Kidney (tissue), 13 donors: ENCODE measurements at regions not wholly inside any gene's neighbourhood (a gene's known extent, or its start where the extent isn't known, plus 50 kb on each side); places are given as distances from the start of the nearest gene placed in this dataset.

Experiments
- DNase-seq, 5 donors: peaks; one replicate each; pipeline ENCODE4 v3.0.0-alpha.2; 2013 to 2020
- FAIRE-seq: peaks from 2 replicates; lab custom pipeline; 2012; peaks lifted over from hg19 to GRCh38; lab: Jason Lieb, UNC
- H3K27ac ChIP-seq, 2 donors: one replicate each; pipeline ENCODE4 v1.7.0; 2013; ENCODE audit warnings: low read depth in 2 of 2, low read length in 2 of 2, inconsistent platforms in 1 of 2
- H3K27me3 ChIP-seq: one replicate; pipeline ENCODE4 v1.7.1; 2013; ENCODE audit warnings: low read length, inconsistent platforms; ENCODE audit not compliant: control insufficient read depth, insufficient read depth
- H3K36me3 ChIP-seq, 3 donors: one replicate each; pipeline versions ENCODE4 v1.7.0 to v1.7.1; 2013; ENCODE audit warnings: low read length in 3 of 3, control low read depth in 1 of 3, inconsistent platforms in 1 of 3; ENCODE audit not compliant: insufficient read depth in 3 of 3, control insufficient read depth in 2 of 3
- H3K4me1 ChIP-seq, 3 donors: one replicate each; pipeline versions ENCODE4 v1.7.0 to v1.7.1; 2013; ENCODE audit warnings: low read length in 3 of 3, inconsistent platforms in 1 of 3, low read depth in 1 of 3; ENCODE audit not compliant: control insufficient read depth in 2 of 3, insufficient read depth in 2 of 3
- H3K4me3 ChIP-seq, 3 donors: one replicate each; pipeline versions ENCODE4 v1.7.0 to v1.8.1; 2013; ENCODE audit warnings: low read length in 3 of 3, control low read depth in 1 of 3, inconsistent platforms in 1 of 3
- H3K9ac ChIP-seq, 3 donors: one replicate each; pipeline versions ENCODE4 v1.7.0 to v1.7.1; 2013; ENCODE audit warnings: low read length in 3 of 3, control low read depth in 1 of 3, inconsistent platforms in 1 of 3
- H3K9me3 ChIP-seq, 3 donors: one replicate each; pipeline versions ENCODE4 v1.7.0 to v1.7.1; 2013; ENCODE audit warnings: low read length in 3 of 3, control low read depth in 1 of 3, inconsistent platforms in 1 of 3; ENCODE audit not compliant: control insufficient read depth in 2 of 3, insufficient read depth in 1 of 3
- CTCF ChIP-seq: IDR thresholded peaks from 3 replicates; pipeline ENCODE4 v1.5.1; 2012; ENCODE audit warnings: mild to moderate bottlenecking, moderate library complexity, borderline replicate concordance; ENCODE audit not compliant: insufficient read depth; ENCODE audit errors: extremely low read depth
- intact Hi-C: fragments of 100-400 bp; cut with DNase I; formaldehyde crosslinking; loops from one replicate; pipeline ENCODE4 v1.11.1; 2022
- donor health status: control.
- donor health status: control.
- donor health status: control.
- donor health status: control.
- donor health status: control.
- donor health status: DM: yes; HTN: yes; CAD: no.
- donor health status: Normal renal cell carcinoma (clear cell type).

DNA sequence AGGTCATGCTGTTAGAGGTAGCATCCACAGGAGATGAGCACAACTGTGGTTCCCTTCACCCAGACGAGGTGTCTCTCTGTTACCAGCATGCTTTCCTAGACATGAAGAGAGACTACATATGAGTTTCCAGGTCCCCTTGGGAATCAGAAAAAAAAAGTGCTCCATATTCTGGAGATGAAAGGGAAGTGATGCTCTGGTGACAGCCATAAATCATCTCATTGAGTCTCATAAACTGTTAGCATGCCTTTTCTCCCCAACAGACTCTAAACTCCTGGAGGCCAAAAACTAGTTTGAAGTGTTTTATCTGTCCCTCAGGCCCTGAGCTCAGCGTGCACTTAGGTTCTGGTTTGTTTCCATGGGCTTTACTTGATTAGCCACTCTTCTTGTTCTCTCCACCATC lies 124.6 kb upstream of the CREB1 start:
- no peaks in the 10 kb centered on the region for H3K9me3 ChIP-seq
- no peak for TF ChIP-seq CTCF
- H3K27me3 ChIP-seq, result no peaks in the 10 kb centered on the region
- FAIRE-seq, result no peak
- H3K27ac ChIP-seq, result no peak overlapping the region
- H3K4me3 ChIP-seq, result no peak overlapping the region
- no peak overlapping the region for H3K9ac ChIP-seq
- DNase-seq, result no peak
- no peaks in the 10 kb centered on the region for H3K4me1 ChIP-seq
- no peaks in the 10 kb centered on the region for H3K36me3 ChIP-seq
- intact Hi-C loops, result no loop called here

GRCh38 chr2:207408086-207408794 lies 121.5 kb upstream of the CREB1 start:
- Histone ChIP-seq H3K36me3 (no peaks in the 10 kb centered on the region), H3K4me3 (no peak overlapping the region), H3K9ac (no peak overlapping the region), H3K9me3 (no peaks in the 10 kb centered on the region), H3K27ac (no peak overlapping the region), H3K27me3 (no peaks in the 10 kb centered on the region), H3K4me1 (no peaks in the 10 kb centered on the region)
- FAIRE-seq, result no peak
- intact Hi-C loops, result no loop called here
- peak in 2 of 5 donors; percentile 51 to 53 for DNase-seq
- no peak for TF ChIP-seq CTCF

DNA sequence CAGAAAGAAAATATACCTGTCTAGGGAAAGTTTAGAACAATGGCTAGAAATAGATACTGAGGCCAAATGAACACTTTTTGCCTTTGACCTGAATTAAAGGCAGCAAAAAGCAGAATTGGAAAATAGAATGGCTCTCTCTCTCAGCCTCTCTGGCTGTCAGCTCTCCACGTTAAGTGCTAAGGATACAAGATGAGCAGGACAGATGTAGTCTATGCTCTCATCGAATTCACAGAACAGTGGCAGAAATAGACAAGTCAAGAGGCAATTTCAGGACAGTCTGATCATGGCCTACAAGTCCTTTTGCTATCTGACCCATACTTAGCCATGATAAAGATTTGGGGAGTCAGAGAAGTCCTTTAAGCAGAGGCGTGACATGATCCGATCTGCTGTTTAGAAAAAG lies 120.2 kb upstream of the CREB1 start:
- intact Hi-C loops, result no loop called here
- no peak for TF ChIP-seq CTCF

More for the DNA sequence above, 120.2 kb upstream of the CREB1 start:
- Histone ChIP-seq H3K9ac (no peak overlapping the region), H3K36me3 (no peaks in the 10 kb centered on the region), H3K9me3 (no peaks in the 10 kb centered on the region), H3K27me3 (no peaks in the 10 kb centered on the region), H3K4me1 (no peaks in the 10 kb centered on the region), H3K4me3 (no peak overlapping the region), H3K27ac (no peak overlapping the region)
- FAIRE-seq (no peak), DNase-seq (no peak)
